ENCODE measurements at regions not wholly inside any gene's neighbourhood (a gene's known extent, or its start where the extent isn't known, plus 50 kb on each side); places are given as distances from the start of the nearest gene placed in this dataset.

GRCh38 chr2:12205086-12205485 is 458.7 kb downstream of the LPIN1 start:
- DNase-seq (ENCODE audit: low spot score), result no peak

GRCh38 chr2:12207491-12207890 is 461.1 kb downstream of the LPIN1 start:
- no peak for DNase-seq (ENCODE audit: low spot score)

- DNase-seq (ENCODE audit: low spot score), result no peak
Measured at GRCh38 chr2:12210016-12210933, 463.8 kb downstream of the LPIN1 start.

GRCh38 chr2:12211326-12212175 is 465.1 kb downstream of the LPIN1 start:
- DNase-seq (ENCODE audit: low spot score), result no peak

- no peak for DNase-seq (ENCODE audit: low spot score)
Measured at GRCh38 chr2:12212841-12213597, 466.6 kb downstream of the LPIN1 start.

- no peak for DNase-seq (ENCODE audit: low spot score)
Measured at GRCh38 chr2:12217175-12217574, 470.7 kb downstream of the LPIN1 start.

GRCh38 chr2:12219761-12220160 is 473.3 kb downstream of the LPIN1 start:
- no peak for DNase-seq (ENCODE audit: low spot score)

GRCh38 chr2:12221584-12221983 is 475.2 kb downstream of the LPIN1 start:
- no peak for DNase-seq (ENCODE audit: low spot score)

- DNase-seq (ENCODE audit: low spot score), result no peak
Measured at GRCh38 chr2:12222554-12222953, 476.1 kb downstream of the LPIN1 start.

- DNase-seq (ENCODE audit: low spot score), result no peak
Measured at GRCh38 chr2:12223732-12224131, 477.3 kb downstream of the LPIN1 start.

GRCh38 chr2:12226653-12227052 is 480.2 kb downstream of the LPIN1 start:
- no peak for DNase-seq (ENCODE audit: low spot score)

GRCh38 chr2:12227941-12228608 is 481.6 kb downstream of the LPIN1 start:
- DNase-seq (ENCODE audit: low spot score), result no peak

- DNase-seq (ENCODE audit: low spot score), result no peak
Measured at GRCh38 chr2:12231288-12231687, 484.9 kb downstream of the LPIN1 start.

GRCh38 chr2:12232876-12233275 is 483.9 kb upstream of the TRIB2 start:
- DNase-seq (ENCODE audit: low spot score), result no peak

GRCh38 chr2:12236136-12236844 is 480.4 kb upstream of the TRIB2 start:
- DNase-seq (ENCODE audit: low spot score), result no peak

GRCh38 chr2:12240206-12240605 is 476.5 kb upstream of the TRIB2 start:
- no peak for DNase-seq (ENCODE audit: low spot score)

GRCh38 chr2:12243381-12243780 is 473.4 kb upstream of the TRIB2 start:
- DNase-seq (ENCODE audit: low spot score), result no peak

GRCh38 chr2:12244070-12244469 is 472.7 kb upstream of the TRIB2 start:
- no peak for DNase-seq (ENCODE audit: low spot score)

GRCh38 chr2:12251121-12251520 is 465.6 kb upstream of the TRIB2 start:
- no peak for DNase-seq (ENCODE audit: low spot score)

GRCh38 chr2:12251749-12252148 is 465.0 kb upstream of the TRIB2 start:
- no peak for DNase-seq (ENCODE audit: low spot score)

- no peak for DNase-seq (ENCODE audit: low spot score)
Measured at GRCh38 chr2:12253167-12253778, 463.5 kb upstream of the TRIB2 start.

Measured in germinal center (tissue), 1 donor.